RWPE1 (cell line): ENCODE measurements at regions not wholly inside any gene's neighbourhood (a gene's known extent, or its start where the extent isn't known, plus 50 kb on each side); places are given as distances from the start of the nearest gene placed in this dataset.
A peak's percentile ranks its signal among the peaks of the same experiment; 100 is the strongest.

Experiments
- CTCF ChIA-PET: fragments of 350-600 bp; sonication (Branson Sonifier 250); formaldehyde crosslinking; extraction: SDS; loops from one replicate; lab custom pipeline; 2021; lab: Yijun Ruan, JAX
- POLR2A ChIA-PET: fragments of 400-600 bp; formaldehyde crosslinking; extraction: SDS; loops from one replicate; lab custom pipeline; 2020; ENCODE audit warnings: antibody characterized with exemption; ENCODE audit not compliant: low non-redundant PET; lab: Yijun Ruan, JAX
- DNase-seq: peaks from one replicate; pipeline ENCODE4 v3.0.0; 2012; ENCODE audit warnings: low spot score
- H3K27ac ChIP-seq: fragments of 450-650 bp; 2 replicates; pipeline ENCODE4 v1.5.1; 2017
- TF ChIP-seq, protein P1 (sequence below): fragments of 450-650 bp; conservative IDR thresholded peaks from 2 replicates; pipeline ENCODE4 v1.5.1; 2017; ENCODE audit warnings: low read depth, mild to moderate bottlenecking

DNA sequence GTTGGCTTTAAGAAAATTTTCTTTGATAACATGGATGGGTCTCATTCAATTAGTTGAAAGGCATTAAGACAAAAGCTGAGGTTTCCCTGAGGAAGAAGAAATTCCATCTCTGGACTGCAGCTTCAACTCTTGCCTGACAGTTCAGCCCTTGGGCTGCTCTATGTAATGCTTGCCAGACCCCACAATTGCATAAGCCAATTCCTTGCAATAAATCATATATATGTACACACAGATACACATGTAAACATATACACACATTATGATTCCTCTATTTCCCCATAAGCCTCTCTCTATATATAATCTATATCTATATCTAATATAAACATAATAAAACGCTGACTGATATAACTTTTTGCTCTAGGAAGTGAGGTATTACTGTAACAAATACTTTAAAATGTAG, 301.5 kb upstream of the PRMT6 start:
- ChIA-PET CTCF (no interaction called here), POLR2A (no interaction called here)
- no peak for DNase-seq
- TF ChIP-seq, protein P1, sequence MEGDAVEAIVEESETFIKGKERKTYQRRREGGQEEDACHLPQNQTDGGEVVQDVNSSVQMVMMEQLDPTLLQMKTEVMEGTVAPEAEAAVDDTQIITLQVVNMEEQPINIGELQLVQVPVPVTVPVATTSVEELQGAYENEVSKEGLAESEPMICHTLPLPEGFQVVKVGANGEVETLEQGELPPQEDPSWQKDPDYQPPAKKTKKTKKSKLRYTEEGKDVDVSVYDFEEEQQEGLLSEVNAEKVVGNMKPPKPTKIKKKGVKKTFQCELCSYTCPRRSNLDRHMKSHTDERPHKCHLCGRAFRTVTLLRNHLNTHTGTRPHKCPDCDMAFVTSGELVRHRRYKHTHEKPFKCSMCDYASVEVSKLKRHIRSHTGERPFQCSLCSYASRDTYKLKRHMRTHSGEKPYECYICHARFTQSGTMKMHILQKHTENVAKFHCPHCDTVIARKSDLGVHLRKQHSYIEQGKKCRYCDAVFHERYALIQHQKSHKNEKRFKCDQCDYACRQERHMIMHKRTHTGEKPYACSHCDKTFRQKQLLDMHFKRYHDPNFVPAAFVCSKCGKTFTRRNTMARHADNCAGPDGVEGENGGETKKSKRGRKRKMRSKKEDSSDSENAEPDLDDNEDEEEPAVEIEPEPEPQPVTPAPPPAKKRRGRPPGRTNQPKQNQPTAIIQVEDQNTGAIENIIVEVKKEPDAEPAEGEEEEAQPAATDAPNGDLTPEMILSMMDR = no peak
- H3K27ac ChIP-seq = no peak overlapping the region

DNA sequence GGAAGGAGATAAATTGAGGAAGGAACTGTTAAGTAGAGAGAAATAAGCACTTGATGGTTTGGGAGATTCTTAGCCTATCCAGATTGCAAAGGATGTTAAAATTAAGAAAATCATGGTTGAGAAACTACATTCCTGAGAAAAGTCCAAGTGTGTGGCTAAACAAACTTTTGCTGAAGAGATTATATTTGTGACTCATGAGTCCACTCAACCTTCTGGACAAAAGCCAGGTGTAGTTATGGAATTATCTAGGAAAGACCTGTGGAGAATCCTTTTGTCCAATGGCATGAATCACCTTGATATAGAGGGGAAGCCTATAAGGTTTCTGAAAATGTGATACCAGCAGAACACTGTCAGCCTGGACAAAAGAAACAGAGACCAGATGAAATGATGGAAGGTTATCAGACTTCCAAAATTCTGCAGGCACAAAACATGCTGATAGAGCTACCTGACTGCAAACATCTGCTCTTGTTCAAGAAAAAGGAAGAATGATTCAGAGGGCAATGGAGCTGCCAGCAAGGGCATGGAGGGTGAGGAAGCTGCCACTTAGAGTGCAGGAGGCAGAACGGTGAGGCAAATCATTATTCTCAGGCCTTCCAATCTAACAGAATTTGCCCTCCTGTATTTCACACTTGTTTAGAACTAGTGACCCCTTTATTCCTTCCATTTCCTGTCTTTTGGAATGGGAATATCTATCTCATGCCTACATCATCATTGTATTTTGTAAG, 300.6 kb upstream of the PRMT6 start:
- DNase-seq = peak; percentile 48
- no peak overlapping the region for H3K27ac ChIP-seq
- ChIA-PET POLR2A (no interaction called here), CTCF (no interaction called here)
- TF ChIP-seq, protein P1 = no peak

DNA sequence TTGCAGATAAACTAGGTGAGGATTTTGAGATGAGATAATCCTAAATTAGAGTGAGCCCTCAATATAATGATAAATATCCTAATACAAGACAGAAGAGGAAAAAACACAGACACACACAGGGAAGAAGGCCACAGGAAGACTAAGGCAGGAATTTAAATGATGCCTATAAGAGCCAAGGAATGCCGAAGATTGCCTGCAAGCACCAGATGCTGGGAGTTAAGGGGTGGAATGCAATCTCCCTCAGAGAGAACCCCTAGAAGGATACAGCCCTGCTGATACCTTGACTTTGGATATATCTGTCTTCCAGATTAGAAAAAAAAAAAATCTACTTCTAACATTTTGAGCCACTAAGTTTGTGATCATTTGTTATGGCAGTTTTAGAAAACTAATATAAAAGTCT, 299.7 kb upstream of the PRMT6 start:
- no peak for DNase-seq
- POLR2A ChIA-PET = no interaction called here
- TF ChIP-seq, protein P1 = no peak

DNA sequence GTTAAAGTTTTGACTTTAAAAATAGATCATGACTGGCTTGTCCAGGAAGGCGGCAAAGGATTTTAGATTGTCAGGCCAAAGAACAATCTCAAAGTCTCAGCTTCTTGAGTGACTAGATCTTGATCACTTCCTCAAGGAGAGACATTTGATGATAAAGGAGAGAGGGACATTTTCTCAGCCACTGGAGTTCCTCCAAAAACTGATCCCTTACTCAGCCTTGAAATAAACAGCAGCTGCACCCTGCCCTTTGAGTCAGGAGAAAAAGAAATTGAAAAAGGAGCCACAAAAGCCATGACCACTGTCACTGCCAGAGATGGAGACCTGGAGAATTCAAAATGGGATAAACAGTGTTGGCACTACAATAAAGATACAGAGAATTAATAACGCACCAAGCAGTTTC, 288.4 kb upstream of the PRMT6 start:
- POLR2A ChIA-PET = no interaction called here
- H3K27ac ChIP-seq = no peak overlapping the region
- TF ChIP-seq, protein P1 = no peak
- no peak for DNase-seq
- CTCF ChIA-PET = no interaction called here

More for the DNA sequence above, 299.7 kb upstream of the PRMT6 start:
- CTCF ChIA-PET = no interaction called here
- no peak overlapping the region for H3K27ac ChIP-seq

DNA sequence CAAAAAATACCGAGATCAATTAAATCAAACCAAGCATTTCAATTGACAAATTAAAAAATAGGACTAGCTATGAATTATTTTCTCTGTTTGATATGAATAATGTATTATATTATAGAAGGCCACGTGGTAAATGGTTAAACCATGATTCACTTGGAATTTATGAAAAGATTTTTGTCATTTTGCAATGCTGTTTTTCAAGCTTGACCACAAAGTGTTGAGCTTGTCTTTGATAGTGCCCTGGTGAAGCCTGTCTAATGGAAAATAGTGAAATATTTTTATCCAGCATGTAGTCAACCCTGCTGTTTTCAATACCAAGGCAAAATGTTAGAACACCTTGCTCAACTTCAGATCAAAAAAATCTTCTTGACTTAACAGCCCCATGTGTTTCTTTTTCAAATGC, 288.0 kb upstream of the PRMT6 start:
- H3K27ac ChIP-seq = no peak overlapping the region
- CTCF ChIA-PET = interaction anchor here (0.6 kb wide), 1 partner anchor 191 kb away, joined by 3 read pairs; no protein-coding TSS in a partner anchor
- TF ChIP-seq, protein P1 = no peak
- POLR2A ChIA-PET = no interaction called here
- DNase-seq = peak; percentile 22

DNA sequence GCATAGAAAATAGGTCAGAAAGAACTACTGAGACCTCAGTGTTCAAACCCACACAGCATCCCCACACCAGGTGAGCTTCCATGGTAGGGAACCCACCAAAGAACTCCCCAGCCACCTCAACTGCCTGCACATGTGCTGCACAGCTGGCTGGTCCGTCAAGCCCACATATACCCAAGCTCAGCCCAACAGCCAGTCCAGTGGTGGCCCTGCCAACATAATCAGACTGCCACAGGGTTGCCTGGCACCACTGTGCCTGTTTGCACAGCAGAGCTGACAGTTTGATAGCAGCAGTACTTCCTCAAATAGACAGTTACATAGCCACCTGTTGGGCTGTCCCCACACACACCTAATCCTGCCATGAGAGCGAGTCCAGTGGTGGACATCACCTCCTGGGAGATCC, 283.3 kb upstream of the PRMT6 start:
- H3K27ac ChIP-seq = no peak overlapping the region
- POLR2A ChIA-PET = no interaction called here
- TF ChIP-seq, protein P1 = no peak
- no peak for DNase-seq
- CTCF ChIA-PET = no interaction called here
